ENCODE measurements at regions not wholly inside any gene's neighbourhood (a gene's known extent, or its start where the extent isn't known, plus 50 kb on each side); places are given as distances from the start of the nearest gene placed in this dataset.

DNA sequence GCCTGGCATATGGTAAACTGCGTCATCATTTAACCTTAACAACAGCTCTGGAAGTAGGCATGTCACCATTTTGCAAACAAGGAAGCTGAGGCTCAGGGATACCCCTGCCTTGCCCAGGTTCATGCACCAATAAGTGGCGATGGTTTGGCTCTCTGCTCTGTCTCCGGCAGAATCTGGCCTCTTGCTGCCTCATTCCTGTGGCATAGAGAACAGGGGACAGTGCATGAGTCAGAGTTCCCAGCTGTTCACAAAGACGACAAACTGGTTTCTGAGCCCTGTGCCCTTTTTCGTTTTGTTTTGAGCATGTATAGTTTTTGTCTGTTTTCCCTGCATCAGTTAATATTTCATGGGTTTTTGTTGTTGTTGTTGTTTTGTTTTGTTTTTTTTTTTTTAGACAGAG lies 236.8 kb downstream of the OPA1 start:
- no peak for DNase-seq

- no peak for DNase-seq
Measured at GRCh38 chr3:193830791-193831191, 237.8 kb downstream of the OPA1 start.

GRCh38 chr3:193831495-193832455 lies 238.8 kb downstream of the OPA1 start:
- peak; percentile 63 to 85 (median 75) for DNase-seq

DNA sequence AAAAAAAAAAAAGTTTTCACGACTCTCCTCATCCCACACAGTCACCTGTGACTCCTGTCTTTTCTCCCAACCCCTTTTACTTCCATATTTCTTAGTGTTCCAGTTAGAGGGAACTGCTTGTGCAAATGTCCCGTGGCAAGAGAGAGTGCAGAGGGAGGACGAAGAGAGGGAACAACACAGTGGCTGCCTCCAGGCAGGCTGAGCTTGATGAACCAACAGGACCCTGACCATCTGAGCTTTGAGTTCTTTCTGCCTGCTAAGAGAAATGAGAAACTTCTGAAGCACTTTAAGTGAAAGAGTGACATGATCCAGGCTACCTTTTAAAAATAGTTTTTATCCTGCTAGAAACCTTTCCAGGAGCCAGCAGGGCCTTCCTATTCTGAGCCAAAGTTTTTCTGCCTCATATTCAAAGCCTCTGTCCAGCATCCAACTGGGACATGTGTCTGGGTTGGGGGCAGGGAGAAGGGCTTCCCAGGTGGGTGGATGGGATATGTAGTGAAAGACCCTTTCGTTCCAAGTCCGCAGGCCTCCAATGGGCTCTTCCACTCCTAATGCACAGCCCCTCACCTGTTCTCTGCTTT lies 239.9 kb downstream of the OPA1 start:
- no peak for DNase-seq

DNA sequence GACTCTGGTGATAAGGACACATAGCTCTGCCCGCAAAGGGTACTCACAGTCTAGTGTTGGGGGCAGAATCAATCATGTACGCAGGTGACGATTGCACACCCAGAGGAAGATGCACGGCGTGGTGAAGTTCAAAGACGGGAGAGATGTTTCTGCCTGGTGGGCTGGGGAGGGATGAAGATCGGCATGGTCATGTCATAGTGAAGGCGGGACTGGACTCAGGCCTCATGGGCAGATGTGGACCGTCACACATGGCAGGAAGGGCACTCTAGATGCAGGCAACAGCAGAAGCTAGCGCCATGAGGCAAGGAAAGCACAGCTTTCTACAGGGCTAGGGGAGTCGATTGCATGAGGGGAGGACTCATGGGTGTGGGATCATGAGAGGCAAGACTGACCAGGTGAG lies 240.6 kb downstream of the OPA1 start:
- DNase-seq, result no peak

DNA sequence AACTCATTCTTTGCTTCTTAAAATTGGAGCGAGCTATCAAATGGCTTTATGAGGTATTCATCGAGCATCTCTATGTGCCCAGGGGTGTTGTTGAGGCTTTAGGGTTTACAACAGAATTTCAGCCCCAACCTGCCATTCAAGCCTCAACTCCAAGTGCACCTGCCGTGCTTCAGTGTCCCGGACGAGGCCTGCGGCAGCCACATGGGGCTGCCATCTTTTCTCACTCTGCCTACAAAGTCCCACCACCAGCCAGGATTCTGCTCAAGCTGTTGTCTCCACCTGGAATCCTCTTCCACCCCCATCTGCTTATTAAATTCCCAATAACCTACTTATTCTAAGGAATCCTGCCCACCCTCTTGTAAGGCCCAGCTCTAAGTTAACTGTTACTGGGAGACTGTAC lies 242.4 kb downstream of the OPA1 start:
- no peak for DNase-seq

DNA sequence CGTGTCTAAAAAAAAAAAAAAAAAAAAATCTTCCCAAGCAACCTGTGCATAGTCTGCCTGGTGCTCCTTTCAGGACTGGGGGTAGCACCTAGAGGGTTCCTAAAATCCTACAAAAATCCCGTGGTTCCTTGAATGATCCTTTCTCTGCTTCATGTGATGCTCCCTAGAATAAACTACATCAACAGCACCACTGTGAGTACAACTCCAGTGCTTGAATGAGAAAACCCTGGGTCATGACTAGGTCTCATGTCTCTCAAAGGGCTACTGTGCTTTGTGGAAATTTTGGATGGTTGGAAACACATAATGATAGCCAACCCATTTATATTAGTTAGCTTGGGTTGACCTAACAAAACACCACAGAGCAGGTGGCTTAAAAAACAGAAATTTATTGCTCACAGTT lies 243.5 kb downstream of the OPA1 start:
- no peak for DNase-seq

DNA sequence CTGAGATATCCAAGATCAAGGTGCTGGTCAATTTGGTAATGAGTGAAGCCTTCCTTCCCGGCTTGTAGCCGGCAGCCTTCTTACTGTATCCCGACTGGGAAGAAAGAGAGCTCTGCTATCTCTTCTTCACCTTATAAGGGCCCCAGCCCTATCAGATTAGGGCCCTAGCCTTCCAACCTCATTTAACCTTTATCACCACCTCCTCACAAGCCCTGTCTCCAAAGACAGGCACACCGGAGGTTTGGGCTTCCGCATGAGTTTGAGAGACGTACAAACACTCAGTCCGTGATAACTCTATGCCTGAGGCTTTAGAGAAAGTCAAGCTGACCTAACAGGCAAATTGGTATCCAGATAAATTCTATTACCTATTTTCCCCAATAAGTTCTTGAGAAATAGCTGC lies 243.9 kb downstream of the OPA1 start:
- DNase-seq, result no peak

- no peak for DNase-seq
Measured at GRCh38 chr3:193837347-193837827, 244.4 kb downstream of the OPA1 start.

GRCh38 chr3:193840111-193840641 lies 247.2 kb downstream of the OPA1 start:
- no peak for DNase-seq

GRCh38 chr3:193841581-193841980 lies 248.6 kb downstream of the OPA1 start:
- no peak for DNase-seq

- DNase-seq, result peak; percentile 80 to 91 (median 86)
Measured at GRCh38 chr3:193842029-193842798, 249.2 kb downstream of the OPA1 start.

GRCh38 chr3:193842832-193843473 lies 249.9 kb downstream of the OPA1 start:
- DNase-seq, result no peak

DNA sequence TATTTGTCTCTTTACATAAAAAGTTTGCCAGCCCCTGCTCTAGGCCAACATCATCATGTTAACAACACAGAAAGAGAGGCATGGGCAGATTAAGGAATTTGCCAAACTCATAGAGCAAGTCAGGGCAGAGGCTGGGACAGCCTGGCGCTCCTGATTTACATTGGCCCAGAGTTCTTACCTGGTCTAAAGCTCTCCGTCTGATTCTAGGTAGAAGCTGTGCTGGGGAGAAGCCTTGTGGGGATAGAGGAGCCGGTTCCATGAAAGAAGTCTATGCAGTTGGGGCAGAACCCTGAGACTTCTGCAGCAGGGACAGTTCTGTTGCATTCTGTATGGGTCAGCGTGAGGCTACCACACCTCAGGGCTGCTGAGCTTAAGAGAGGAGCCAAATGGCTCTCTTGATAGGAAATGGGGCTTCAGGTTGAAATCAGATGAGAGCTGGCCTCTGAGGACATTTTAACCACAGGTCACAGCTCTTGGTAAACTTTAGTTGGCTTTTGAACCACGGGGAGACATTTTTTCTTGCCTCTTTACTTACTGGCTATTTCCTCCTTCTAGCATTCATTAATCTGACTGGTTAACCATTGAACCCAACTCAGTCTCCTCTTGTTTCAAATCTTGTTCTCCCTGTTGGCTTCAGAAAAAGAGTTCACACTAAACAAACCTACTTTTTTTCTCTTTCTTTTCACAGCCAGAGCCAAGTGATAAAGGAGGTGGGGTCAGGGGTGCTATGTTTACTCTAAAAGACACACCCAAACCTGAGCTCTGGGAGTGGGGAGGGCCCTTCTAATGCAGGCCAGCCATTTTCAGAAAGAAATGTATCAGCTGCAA lies 250.7 kb downstream of the OPA1 start:
- no peak for DNase-seq

DNA sequence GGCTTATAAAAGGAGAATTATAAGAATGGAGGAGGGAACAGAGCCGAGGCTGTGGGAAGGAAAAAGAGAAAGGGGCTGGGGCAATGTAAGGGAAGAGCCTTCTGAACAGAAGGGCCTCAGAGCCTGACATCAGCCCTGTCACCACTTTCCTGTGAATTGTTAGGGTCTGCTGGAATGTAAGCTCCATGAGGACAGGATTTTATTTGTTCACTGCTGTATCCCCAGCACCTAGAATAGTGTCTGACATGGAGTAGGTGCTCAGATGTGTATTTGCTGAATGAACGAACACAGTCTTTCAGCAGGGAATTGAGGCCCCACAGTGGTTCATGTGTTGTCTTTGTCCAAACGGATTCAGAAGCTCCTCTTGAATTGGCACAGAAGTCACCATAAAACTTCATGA lies 251.5 kb downstream of the OPA1 start:
- no peak for DNase-seq

- DNase-seq, result no peak
Measured at GRCh38 chr3:193845144-193845543, 252.1 kb downstream of the OPA1 start.

DNA sequence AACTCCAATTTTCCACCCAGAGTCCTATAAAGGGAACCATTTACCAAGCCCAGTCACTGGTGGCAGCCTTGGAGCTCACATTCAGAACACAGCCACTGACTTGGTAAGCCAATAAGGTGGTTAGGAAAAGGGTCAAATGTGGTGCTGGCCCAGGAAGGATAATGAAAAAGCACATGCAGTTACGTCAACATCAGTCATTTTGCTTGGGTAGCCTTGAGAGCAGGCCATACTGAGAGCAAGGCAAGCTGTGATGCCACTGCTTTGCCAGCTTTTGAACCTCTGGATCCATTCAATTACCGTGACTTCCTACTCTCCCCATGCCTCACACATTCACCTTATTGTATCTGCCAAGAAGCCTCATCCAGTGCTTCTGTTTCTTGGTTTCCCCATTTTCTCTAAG lies 253.6 kb downstream of the OPA1 start:
- no peak for DNase-seq

GRCh38 chr3:193847402-193847801 lies 254.4 kb downstream of the OPA1 start:
- DNase-seq, result no peak

DNA sequence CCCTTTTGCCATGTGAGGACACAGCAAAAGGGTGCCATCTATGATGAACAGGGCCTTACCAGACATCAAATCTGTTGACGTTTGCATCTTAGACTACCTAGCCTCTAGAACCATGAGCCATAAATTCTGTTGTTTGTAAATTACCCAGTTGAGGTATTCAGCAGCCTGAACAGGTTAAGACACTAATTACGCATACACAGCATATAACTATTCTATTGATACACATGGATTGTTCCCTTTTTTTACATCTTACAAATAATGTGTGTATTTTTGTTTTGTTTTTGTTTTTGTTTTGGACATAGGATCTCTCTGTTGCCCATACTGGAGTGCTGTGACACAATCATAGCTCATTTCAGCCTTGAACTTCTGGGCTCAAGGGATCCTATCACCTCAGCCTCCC lies 255.5 kb downstream of the OPA1 start:
- DNase-seq, result no peak

DNA sequence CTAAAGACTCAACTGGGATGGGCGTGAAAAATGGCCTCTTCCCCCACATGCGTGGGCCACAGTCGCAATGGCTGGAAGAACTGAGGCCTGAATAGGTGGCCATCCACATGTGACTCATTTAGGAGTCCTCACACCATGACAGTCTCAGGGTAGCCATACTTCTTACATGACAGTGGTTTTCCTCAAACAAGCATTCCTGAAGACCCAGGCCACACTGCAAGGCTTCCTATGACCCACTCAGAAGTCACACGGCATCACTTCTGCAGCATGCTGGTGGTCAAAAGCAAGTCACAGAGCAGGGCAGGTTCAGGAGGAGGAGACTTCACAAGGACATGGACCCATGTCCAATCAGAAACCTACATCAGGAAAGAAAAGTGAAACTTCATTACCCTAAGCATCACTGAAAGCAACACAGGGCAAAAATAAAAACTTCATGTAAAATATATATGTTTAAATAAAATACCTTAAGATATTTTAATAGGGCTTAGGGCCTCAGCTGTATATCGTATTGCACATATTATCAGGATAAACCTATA lies 257.1 kb downstream of the OPA1 start:
- no peak for DNase-seq

DNA sequence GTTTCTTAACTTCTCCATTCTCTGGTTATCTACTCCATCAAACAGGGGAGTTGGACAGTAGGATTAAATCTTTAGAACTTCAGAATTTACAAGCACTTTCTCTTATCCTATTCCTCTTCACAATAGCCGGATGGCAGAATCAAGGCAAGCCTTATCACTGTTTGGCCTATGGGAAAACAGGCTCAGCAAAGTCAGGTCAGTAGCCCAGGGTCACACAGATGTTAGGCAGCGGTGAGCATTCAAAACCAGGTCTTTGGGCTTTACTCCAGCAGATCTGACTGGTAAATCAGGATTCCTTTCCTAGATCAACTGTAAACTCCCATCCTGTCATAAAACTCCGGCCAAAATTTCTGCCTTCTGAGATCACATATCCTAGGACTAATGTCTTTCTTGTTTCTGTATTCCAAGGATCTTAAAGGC lies 258.4 kb downstream of the OPA1 start:
- DNase-seq, result no peak

Data from suppressor macrophage (primary cell).